ENCODE measurements at regions not wholly inside any gene's neighbourhood (a gene's known extent, or its start where the extent isn't known, plus 50 kb on each side); places are given as distances from the start of the nearest gene placed in this dataset.

DNA sequence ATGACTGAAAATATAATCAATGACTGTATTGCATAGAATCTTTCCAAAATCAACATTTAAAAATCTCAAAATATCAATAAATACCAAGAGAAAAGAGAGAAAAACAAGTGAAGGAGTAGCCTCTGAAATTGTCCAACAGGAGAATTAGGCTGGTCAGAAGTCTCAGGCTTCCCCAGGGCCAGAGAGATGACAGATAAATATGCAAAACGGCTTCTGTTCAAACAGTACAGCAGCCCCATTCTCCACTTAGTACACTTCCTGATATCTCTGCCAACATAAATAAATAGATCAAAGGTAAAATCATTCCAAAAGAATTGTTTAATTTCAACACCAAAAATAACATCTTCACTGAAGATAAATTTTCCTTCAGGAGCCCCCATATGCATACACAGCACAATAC is 204.7 kb upstream of the GABRA2 start:
- peaks cover 6% of the 10 kb centered on the region for H3K9me3 ChIP-seq (ENCODE audit: control insufficient read depth, low read length)
- no peak overlapping the region for H2BK5ac ChIP-seq (ENCODE audit: low read depth, low read length, poor library complexity, severe bottlenecking)
- H3K79me1 ChIP-seq (replicated peaks; ENCODE audit: low read length, poor library complexity, severe bottlenecking) = no peaks in the 10 kb centered on the region
- H4K91ac ChIP-seq (ENCODE audit: low read length) = no peak overlapping the region
- no peaks in the 10 kb centered on the region for H3K4me1 ChIP-seq (ENCODE audit: control insufficient read depth, insufficient read depth, low read depth, low read length)
- H2BK15ac ChIP-seq (ENCODE audit: low read depth, poor library complexity, severe bottlenecking) = no peak overlapping the region
- no peak overlapping the region for H2BK120ac ChIP-seq (ENCODE audit: low read depth, low read length)
- H3K18ac ChIP-seq (ENCODE audit: low read depth in 1 of 2, low read length in 2 of 2) = no peak overlapping the region
- WGBS = 90% methylated on average over 1 of the region's 1 CpG
- H4K8ac ChIP-seq (ENCODE audit: low read length) = no peak overlapping the region
- no peak overlapping the region for H3K4me3 ChIP-seq (ENCODE audit: insufficient read depth in 1 of 2, low read depth in 1 of 2, low read length in 2 of 2)
- no peak overlapping the region for H2AFZ ChIP-seq (ENCODE audit: low read depth, low read length)
- no peak overlapping the region for H2AK5ac ChIP-seq (ENCODE audit: low read length, severe bottlenecking)
- no peaks in the 10 kb centered on the region for H3K27me3 ChIP-seq (ENCODE audit: control insufficient read depth in 1 of 2, insufficient read depth in 1 of 2, low read length in 2 of 2)
- H3K4me2 ChIP-seq (ENCODE audit: low read length, poor library complexity, severe bottlenecking) = no peak overlapping the region
- DNase-seq = no peak
- H3K27ac ChIP-seq (ENCODE audit: low read length, poor library complexity, severe bottlenecking) = no peak overlapping the region
- H3K23ac ChIP-seq (ENCODE audit: low read length in 2 of 2) = no peak overlapping the region
- no peaks in the 10 kb centered on the region for H3K36me3 ChIP-seq (ENCODE audit: control insufficient read depth in 1 of 2, insufficient read depth in 2 of 2, low read depth in 1 of 2, low read length in 2 of 2)
- no peak overlapping the region for H3K14ac ChIP-seq (ENCODE audit: low read length in 2 of 2)
- H2BK12ac ChIP-seq (ENCODE audit: low read length in 2 of 2) = no peak overlapping the region
- no peak overlapping the region for H3K4ac ChIP-seq (ENCODE audit: low read depth in 1 of 2, low read length in 2 of 2)
- H3K9ac ChIP-seq (ENCODE audit: low read length) = no peak overlapping the region

DNA sequence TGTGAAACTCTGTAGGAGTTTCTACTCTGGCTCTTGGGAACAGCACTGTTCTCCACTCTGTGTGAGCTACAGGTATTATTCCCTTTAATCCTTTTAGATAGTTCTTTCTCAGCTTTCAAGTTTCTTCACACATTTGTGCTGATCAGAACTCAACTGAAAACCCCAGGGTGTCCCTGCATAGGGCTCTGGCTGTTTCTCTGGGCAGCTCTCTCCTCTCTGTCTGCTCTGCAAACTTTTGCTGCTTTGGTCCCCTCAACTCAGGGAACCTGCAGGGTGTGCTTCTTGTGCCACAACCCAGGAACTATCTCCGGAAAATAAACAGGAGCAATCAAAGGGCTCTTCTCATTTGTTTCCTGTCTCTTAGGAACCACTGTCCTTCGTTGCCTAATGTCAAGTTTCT is 196.6 kb upstream of the GABRA2 start:
- Histone ChIP-seq H3K18ac (ENCODE audit: low read depth in 1 of 2, low read length in 2 of 2) (no peak overlapping the region), H3K14ac (ENCODE audit: low read length in 2 of 2) (no peak overlapping the region), H2BK120ac (ENCODE audit: low read depth, low read length) (no peak overlapping the region), H3K79me1 (replicated peaks; ENCODE audit: low read length, poor library complexity, severe bottlenecking) (no peaks in the 10 kb centered on the region), H2BK12ac (ENCODE audit: low read length in 2 of 2) (no peak overlapping the region), H3K9me3 (ENCODE audit: control insufficient read depth, low read length) (no peaks in the 10 kb centered on the region), H3K4me1 (ENCODE audit: control insufficient read depth, insufficient read depth, low read depth, low read length) (no peaks in the 10 kb centered on the region), H3K36me3 (ENCODE audit: control insufficient read depth in 1 of 2, insufficient read depth in 2 of 2, low read depth in 1 of 2, low read length in 2 of 2) (no peaks in the 10 kb centered on the region), H2AFZ (ENCODE audit: low read depth, low read length) (peak overlapping the region; percentile 10), H3K27ac (ENCODE audit: low read length, poor library complexity, severe bottlenecking) (no peak overlapping the region), H3K4me2 (ENCODE audit: low read length, poor library complexity, severe bottlenecking) (no peak overlapping the region), H2BK5ac (ENCODE audit: low read depth, low read length, poor library complexity, severe bottlenecking) (no peak overlapping the region), H4K8ac (ENCODE audit: low read length) (no peak overlapping the region), H3K4me3 (ENCODE audit: insufficient read depth in 1 of 2, low read depth in 1 of 2, low read length in 2 of 2) (no peak overlapping the region), H3K23ac (ENCODE audit: low read length in 2 of 2) (no peak overlapping the region), H4K91ac (ENCODE audit: low read length) (no peak overlapping the region), H3K9ac (ENCODE audit: low read length) (no peak overlapping the region), H2BK15ac (ENCODE audit: low read depth, poor library complexity, severe bottlenecking) (no peak overlapping the region), H3K4ac (ENCODE audit: low read depth in 1 of 2, low read length in 2 of 2) (no peak overlapping the region), H2AK5ac (ENCODE audit: low read length, severe bottlenecking) (no peak overlapping the region), H3K27me3 (ENCODE audit: control insufficient read depth in 1 of 2, insufficient read depth in 1 of 2, low read length in 2 of 2) (no peaks in the 10 kb centered on the region)
- DNase-seq = no peak
- WGBS = 6% methylated on average over 2 of the region's 2 CpGs

DNA sequence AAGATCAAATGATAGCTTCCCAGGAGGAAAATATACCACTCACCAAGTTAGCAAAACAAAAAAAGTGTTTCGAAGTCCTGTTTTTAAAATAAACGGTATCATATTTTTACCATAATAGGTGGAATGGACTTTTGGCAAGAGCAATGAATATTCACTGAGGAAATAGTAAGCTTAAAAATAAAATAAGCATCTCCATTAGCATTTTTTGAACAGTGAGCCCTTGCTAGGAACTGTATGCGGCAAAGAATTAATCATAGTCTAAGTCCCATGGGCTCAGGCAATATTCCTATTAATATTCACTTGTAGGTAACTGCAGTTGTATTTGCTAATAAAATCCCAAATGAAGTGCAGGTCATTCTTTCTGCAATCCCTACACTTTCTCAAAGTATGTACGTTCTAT is 191.7 kb upstream of the GABRA2 start:
- H3K4me2 ChIP-seq (ENCODE audit: low read length, poor library complexity, severe bottlenecking) = no peak overlapping the region
- DNase-seq = no peak

DNA sequence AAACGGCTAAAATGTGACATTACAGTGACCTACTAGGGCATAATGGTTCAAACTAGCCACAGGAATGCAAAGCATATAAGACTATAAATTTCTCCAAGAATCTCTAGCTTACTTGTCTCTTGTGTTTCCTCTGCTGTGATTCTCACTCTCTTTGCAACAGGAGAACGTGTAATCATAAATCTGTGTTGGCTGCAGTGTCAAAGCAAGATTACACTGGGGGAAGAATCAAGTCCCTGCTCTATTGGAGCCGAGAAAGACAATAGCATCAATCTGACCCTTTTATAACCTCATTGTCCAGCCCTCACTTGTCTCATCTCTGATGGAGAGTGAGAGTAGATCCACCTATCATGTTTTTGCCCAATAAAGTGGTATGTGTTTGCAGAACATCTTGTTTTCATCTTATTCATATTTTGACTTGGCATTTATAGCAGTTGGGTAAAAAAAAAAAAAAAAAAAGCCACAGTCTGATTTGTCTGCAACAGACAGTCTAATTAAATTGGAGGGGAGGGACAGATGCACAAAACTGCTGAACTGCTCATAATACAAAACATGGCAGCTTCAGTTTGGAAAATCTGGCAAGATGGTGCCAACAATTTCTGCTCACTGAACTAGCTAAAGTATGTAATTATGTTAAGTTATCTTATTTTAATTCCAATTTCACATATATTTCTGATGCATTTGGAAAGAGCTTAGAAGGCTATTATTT is 165.0 kb upstream of the GABRA2 start:
- Histone ChIP-seq H3K4ac (ENCODE audit: low read depth in 1 of 2, low read length in 2 of 2) (no peak overlapping the region), H3K4me3 (ENCODE audit: insufficient read depth in 1 of 2, low read depth in 1 of 2, low read length in 2 of 2) (no peak overlapping the region), H3K79me1 (replicated peaks; ENCODE audit: low read length, poor library complexity, severe bottlenecking) (no peaks in the 10 kb centered on the region), H3K4me1 (ENCODE audit: control insufficient read depth, insufficient read depth, low read depth, low read length) (no peaks in the 10 kb centered on the region), H3K27me3 (ENCODE audit: control insufficient read depth in 1 of 2, insufficient read depth in 1 of 2, low read length in 2 of 2) (no peaks in the 10 kb centered on the region), H4K91ac (ENCODE audit: low read length) (no peak overlapping the region), H3K9me3 (ENCODE audit: control insufficient read depth, low read length) (no peaks in the 10 kb centered on the region), H3K14ac (ENCODE audit: low read length in 2 of 2) (no peak overlapping the region), H3K23ac (ENCODE audit: low read length in 2 of 2) (no peak overlapping the region), H2AK5ac (ENCODE audit: low read length, severe bottlenecking) (no peak overlapping the region), H2BK12ac (ENCODE audit: low read length in 2 of 2) (no peak overlapping the region), H3K9ac (ENCODE audit: low read length) (no peak overlapping the region), H3K36me3 (ENCODE audit: control insufficient read depth in 1 of 2, insufficient read depth in 2 of 2, low read depth in 1 of 2, low read length in 2 of 2) (no peaks in the 10 kb centered on the region), H2BK15ac (ENCODE audit: low read depth, poor library complexity, severe bottlenecking) (no peak overlapping the region), H4K8ac (ENCODE audit: low read length) (no peak overlapping the region), H2AFZ (ENCODE audit: low read depth, low read length) (no peak overlapping the region), H3K27ac (ENCODE audit: low read length, poor library complexity, severe bottlenecking) (no peak overlapping the region), H3K4me2 (ENCODE audit: low read length, poor library complexity, severe bottlenecking) (no peak overlapping the region), H3K18ac (ENCODE audit: low read depth in 1 of 2, low read length in 2 of 2) (no peak overlapping the region), H2BK5ac (ENCODE audit: low read depth, low read length, poor library complexity, severe bottlenecking) (no peak overlapping the region), H2BK120ac (ENCODE audit: low read depth, low read length) (no peak overlapping the region)
- WGBS = 42% methylated on average over 2 of the region's 3 CpGs
- no peak for DNase-seq

More for the DNA sequence above, 191.7 kb upstream of the GABRA2 start:
- H2BK5ac ChIP-seq (ENCODE audit: low read depth, low read length, poor library complexity, severe bottlenecking) = no peak overlapping the region
- no peak overlapping the region for H2BK15ac ChIP-seq (ENCODE audit: low read depth, poor library complexity, severe bottlenecking)
- no peak overlapping the region for H4K91ac ChIP-seq (ENCODE audit: low read length)
- no peak overlapping the region for H3K9ac ChIP-seq (ENCODE audit: low read length)
- 6% methylated on average over 1 of the region's 4 CpGs for WGBS
- H3K27ac ChIP-seq (ENCODE audit: low read length, poor library complexity, severe bottlenecking) = no peak overlapping the region
- H3K4ac ChIP-seq (ENCODE audit: low read depth in 1 of 2, low read length in 2 of 2) = no peak overlapping the region
- no peaks in the 10 kb centered on the region for H3K27me3 ChIP-seq (ENCODE audit: control insufficient read depth in 1 of 2, insufficient read depth in 1 of 2, low read length in 2 of 2)
- no peak overlapping the region for H2AK5ac ChIP-seq (ENCODE audit: low read length, severe bottlenecking)
- H3K36me3 ChIP-seq (ENCODE audit: control insufficient read depth in 1 of 2, insufficient read depth in 2 of 2, low read depth in 1 of 2, low read length in 2 of 2) = no peaks in the 10 kb centered on the region
- H4K8ac ChIP-seq (ENCODE audit: low read length) = no peak overlapping the region
- H3K14ac ChIP-seq (ENCODE audit: low read length in 2 of 2) = no peak overlapping the region
- H2AFZ ChIP-seq (ENCODE audit: low read depth, low read length) = no peak overlapping the region
- H2BK12ac ChIP-seq (ENCODE audit: low read length in 2 of 2) = no peak overlapping the region
- H2BK120ac ChIP-seq (ENCODE audit: low read depth, low read length) = no peak overlapping the region
- no peak overlapping the region for H3K18ac ChIP-seq (ENCODE audit: low read depth in 1 of 2, low read length in 2 of 2)
- no peaks in the 10 kb centered on the region for H3K79me1 ChIP-seq (replicated peaks; ENCODE audit: low read length, poor library complexity, severe bottlenecking)
- H3K4me3 ChIP-seq (ENCODE audit: insufficient read depth in 1 of 2, low read depth in 1 of 2, low read length in 2 of 2) = no peak overlapping the region
- no peak overlapping the region for H3K23ac ChIP-seq (ENCODE audit: low read length in 2 of 2)
- no peaks in the 10 kb centered on the region for H3K4me1 ChIP-seq (ENCODE audit: control insufficient read depth, insufficient read depth, low read depth, low read length)
- no peaks in the 10 kb centered on the region for H3K9me3 ChIP-seq (ENCODE audit: control insufficient read depth, low read length)
